HG03064 (cell line): ENCODE measurements at regions not wholly inside any gene's neighbourhood (a gene's known extent, or its start where the extent isn't known, plus 50 kb on each side); places are given as distances from the start of the nearest gene placed in this dataset.

Source experiments
- ATAC-seq: cut with Tn5 transposase; IDR thresholded peaks from one replicate; pipeline ENCODE4 v1.9.1; 2021; ENCODE audit warnings: low read depth; ENCODE audit not compliant: unreplicated experiment

GRCh38 chr12:3972576-3972975 lies 99.4 kb upstream of the PARP11 start:
- no peak for ATAC-seq

GRCh38 chr12:3968523-3968922 lies 95.3 kb upstream of the PARP11 start:
- no peak for ATAC-seq

DNA sequence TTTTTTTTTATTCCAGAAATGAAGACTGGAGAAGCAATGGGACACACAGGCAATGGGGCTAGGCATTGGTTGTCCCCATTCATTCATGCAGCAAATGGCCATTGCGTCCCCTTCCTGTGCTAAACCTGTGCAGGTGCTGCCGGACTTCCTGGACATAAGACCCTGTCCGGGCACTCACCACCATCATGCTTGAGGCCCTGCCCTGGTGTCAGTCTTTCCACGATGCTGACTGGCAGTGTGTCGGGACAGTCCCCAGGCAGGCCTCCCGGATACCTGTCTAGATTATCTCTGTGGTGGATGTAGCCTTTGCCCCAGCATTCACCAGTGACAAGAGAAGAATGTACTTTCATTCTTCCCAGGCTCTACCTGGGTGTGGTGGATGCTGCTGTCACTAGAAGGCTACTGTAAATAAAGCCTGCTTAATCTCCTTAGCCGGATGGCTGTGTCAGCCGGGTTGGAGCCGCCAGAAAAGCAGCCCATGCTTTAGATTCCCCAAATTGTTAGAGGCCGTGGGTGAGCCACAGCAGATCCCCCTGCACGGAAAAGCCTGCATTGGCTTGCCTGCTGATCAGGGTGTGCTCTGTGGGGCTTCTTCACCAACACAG lies 94.5 kb upstream of the PARP11 start:
- ATAC-seq = no peak

GRCh38 chr12:3966376-3966775 lies 93.2 kb upstream of the PARP11 start:
- no peak for ATAC-seq

DNA sequence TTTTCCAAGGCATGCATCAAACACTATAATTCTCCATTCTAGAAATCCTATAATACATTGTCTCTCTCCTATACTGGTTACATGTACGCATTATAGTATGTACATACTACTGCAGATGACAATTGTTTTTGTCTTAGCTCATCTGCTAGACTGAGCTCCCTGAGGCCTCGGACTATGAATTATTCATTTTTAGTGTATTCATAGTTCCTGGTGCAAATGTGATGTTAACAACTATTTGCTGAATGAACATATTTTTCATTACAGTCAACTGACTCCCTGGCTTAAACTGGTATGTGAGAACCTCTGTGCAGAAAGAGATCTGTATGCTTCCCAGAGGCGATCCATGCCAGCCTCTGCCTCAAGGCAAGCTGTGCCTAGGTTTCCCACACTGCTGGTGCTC lies 91.8 kb upstream of the PARP11 start:
- no peak for ATAC-seq

DNA sequence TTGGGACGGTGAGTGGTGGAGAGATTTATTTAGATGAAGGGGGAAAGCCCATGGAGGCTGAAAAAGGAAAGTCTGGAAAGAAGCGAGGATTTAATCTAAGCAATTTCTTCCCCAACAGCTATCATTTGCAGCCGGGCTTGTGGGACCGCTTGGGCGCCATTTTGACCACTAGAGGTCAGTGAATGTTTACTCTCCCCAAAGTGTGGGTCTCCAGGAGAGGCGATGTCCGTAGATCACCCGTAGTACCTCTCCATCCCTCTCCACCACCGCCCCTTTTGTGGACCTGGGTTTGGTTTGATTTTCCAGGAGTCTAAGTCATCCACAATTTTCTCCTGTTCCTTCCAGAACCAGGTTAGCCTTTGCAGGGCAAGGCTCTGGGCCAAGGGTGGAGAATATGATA lies 91.2 kb upstream of the PARP11 start:
- ATAC-seq = no peak

GRCh38 chr12:3962631-3963483 lies 89.7 kb upstream of the PARP11 start:
- no peak for ATAC-seq

GRCh38 chr12:3961591-3961990 lies 88.4 kb upstream of the PARP11 start:
- ATAC-seq = no peak

DNA sequence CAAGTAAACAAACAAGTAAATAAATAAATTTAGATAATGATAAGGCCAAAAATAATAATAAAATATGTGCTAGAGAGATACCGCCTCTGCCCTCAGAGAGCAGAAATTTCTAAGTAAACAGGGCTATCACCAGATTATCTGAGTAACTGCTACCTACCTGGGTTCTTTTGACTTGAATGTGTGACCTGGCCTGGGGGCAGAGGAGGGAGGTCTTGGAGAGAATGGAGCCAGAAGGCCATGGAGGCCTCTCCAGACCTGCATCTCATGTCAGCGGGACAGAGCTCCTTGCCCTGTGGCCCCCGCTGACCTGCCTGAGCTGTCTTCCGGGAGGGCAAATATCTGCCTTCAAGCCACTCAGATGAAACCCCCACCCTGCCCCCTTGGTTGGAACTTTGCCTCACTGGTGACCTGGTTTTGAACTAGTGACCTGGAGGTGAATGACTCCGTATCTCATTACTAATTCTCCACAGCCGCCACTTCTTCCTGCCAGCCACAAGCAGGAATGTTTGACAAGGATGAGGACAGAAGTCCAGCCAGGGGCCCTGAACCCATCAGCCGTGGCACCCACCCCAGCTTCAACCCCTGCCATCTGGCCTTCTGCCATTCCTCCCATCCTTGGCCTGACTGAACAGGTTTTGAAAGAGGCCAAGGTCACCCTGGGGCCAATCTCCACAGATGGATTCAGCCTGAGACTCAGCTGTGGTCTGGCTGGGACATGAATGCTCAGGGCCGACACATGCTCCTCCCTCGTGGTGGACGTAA lies 86.8 kb upstream of the PARP11 start:
- ATAC-seq = no peak

- ATAC-seq = no peak
Measured at GRCh38 chr12:3958534-3958933, 85.3 kb upstream of the PARP11 start.

- ATAC-seq = no peak
Measured at GRCh38 chr12:3951380-3952135, 78.4 kb upstream of the PARP11 start.

DNA sequence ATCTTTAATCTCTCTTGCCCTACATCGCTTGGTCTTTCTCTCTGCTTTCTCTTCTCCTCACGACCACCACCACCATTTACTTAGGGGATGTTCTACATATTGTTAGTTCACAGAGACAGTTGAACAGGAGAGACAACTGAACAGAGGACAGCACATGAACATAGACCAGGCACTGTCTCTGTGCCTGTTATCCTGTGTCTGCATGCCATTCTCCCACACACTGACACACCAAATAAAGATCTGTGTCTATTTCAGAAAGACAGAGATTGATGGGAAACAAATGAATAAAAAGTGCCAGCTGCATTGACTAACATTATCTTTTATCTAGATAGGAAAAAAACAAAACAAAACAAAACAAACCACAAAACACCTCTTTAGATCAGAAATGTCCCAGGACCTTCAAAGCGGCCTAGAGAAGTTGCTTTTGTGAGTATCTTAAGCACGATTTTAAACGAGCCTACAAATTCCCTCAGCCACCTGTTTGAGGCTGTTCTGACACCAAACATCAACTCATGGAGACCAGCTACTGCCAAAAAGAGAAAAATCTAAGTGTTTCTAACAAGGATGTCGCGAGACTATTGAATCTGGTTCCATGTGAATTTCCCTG lies 77.6 kb upstream of the PARP11 start:
- no peak for ATAC-seq

DNA sequence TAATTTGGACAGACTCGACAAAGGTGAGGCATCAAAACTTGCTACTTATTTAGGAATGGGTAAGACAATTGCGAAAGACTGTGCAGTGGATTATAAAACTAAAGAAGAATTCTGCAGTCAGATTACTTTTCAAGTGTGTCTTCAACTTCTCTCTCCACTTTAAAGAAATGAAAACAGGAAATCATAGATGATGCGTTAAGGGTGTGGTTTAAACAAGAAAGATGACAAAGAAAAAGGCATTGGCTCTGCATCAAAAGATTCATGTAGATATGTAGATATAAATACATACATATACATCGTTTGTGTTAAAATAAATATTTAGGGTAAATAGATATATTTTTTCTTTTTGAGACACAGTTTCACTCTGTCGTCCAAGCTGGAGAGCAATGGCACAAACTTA lies 74.6 kb upstream of the PARP11 start:
- no peak for ATAC-seq

- no peak for ATAC-seq
Measured at GRCh38 chr12:3945671-3946070, 72.5 kb upstream of the PARP11 start.

DNA sequence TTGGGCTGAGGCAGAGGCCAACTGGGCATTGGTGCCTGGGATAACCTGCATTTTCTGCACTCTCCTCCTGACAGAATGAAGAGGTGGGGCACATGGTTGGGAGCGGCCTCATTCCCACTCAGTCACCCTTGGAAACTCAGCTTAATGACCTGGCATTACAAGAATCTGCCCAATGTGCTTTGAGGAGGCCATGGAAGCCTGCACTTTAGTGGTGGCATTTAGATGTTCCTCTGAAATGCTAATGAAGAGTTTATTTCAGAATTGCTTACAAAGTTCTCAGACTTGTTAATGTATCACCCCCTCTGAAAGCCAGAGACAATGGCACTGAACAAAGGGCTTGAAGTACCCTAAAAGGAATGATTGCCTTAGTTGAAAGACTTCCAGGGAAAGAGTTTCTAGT lies 71.4 kb upstream of the PARP11 start:
- no peak for ATAC-seq

DNA sequence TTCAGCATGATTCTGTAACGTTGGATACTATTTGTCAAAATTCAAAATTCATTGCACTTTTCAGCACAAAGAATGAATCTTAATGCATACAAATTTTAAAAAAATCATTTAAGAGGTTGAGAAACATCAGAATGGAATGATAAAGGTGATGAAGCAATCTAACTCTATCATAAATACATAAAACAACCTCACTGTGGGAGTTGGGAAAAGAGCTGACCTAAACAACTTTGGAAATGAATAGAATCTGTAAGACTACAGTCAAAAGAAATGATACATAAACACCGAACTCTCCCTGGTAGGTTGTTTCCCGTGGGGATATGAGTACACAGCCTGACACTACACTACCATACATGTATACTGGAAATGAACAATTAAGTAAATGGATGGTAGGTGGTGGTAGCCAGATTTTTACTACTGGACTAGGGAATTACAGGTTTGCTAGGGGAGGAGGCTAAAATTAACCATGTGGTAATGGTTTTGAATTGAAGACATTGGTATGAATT lies 64.9 kb upstream of the PARP11 start:
- no peak for ATAC-seq

GRCh38 chr12:3935078-3935477 lies 61.9 kb upstream of the PARP11 start:
- no peak for ATAC-seq

GRCh38 chr12:3933819-3934192 lies 60.6 kb upstream of the PARP11 start:
- no peak for ATAC-seq

DNA sequence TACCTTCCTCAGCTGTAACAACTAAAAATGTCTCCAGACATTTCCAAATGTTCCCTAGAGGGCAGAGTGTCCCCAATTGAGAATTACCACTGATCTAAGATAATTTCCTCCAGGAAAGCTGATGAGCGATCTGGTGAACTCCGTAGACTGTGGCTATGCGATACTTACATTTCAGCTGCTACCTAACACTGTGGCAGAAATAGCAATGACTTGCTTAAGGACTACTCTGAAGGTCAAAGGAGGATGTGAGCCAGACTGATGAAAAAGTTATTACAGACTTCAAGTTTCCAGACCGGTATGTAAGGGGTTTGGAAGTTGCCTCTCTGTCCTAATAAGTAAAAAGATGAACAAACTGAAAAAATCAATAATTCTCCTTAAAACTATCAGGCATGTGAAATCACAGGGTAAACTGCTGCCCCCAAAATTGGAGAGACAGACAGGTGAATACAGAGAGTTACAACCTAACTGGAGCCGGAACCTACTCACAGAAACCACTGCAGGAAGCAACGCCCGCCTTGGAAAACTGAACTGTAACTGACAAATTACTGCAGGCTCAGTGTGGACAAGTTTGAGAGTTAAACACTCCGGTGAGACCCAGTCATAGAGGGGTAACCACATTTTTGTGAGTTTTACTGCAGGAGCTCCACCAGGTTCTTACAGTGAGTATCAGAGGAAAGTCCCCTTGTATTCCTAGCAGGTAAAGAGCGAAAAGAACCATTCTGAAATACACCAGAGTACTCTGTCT lies 60.0 kb upstream of the PARP11 start:
- no peak for ATAC-seq

DNA sequence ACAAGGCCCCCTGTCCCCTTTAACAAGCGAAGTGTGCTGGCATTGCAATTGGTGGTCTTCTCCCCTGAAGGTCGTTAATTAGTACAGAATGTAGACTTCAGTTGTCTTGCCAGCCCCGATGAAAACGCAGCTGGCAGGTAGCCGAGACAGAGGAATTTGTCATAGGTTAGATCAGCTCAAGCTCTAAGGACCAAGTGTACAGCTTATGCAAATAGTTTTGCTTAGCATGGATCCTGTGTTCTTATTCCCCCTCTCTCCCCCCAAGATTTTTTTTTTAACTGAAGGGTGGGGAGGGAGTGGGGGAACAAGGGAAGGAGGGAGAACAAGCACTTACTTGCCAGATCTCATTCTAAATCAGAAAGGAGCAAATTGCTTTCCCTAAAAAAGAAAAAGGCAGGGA lies 58.6 kb upstream of the PARP11 start:
- ATAC-seq = no peak
